ENCODE measurements at regions not wholly inside any gene's neighbourhood (a gene's known extent, or its start where the extent isn't known, plus 50 kb on each side); places are given as distances from the start of the nearest gene placed in this dataset.
A peak's percentile ranks its signal among the peaks of the same experiment; 100 is the strongest.

GRCh38 chr9:7394002-7394774, 405.4 kb downstream of the DMAC1 start:
- no peak for DNase-seq (ENCODE audit: low spot score)

- no peak for DNase-seq (ENCODE audit: low spot score)
Measured at GRCh38 chr9:7392148-7392547, 407.4 kb downstream of the DMAC1 start.

GRCh38 chr9:7388755-7389154, 410.8 kb downstream of the DMAC1 start:
- no peak for DNase-seq (ENCODE audit: low spot score)

- no peak for DNase-seq (ENCODE audit: low spot score)
Measured at GRCh38 chr9:7387840-7388239, 411.7 kb downstream of the DMAC1 start.

- no peak for DNase-seq (ENCODE audit: low spot score)
Measured at GRCh38 chr9:7382304-7382703, 417.3 kb downstream of the DMAC1 start.

- DNase-seq (ENCODE audit: low spot score) = no peak
Measured at GRCh38 chr9:7377489-7377888, 422.1 kb downstream of the DMAC1 start.

- no peak for DNase-seq (ENCODE audit: low spot score)
Measured at GRCh38 chr9:7376833-7377232, 422.7 kb downstream of the DMAC1 start.

- DNase-seq (ENCODE audit: low spot score) = no peak
Measured at GRCh38 chr9:7376213-7376612, 423.4 kb downstream of the DMAC1 start.

- DNase-seq (ENCODE audit: low spot score) = no peak
Measured at GRCh38 chr9:7375013-7375511, 424.5 kb downstream of the DMAC1 start.

- DNase-seq (ENCODE audit: low spot score) = no peak
Measured at GRCh38 chr9:7370988-7371387, 428.6 kb downstream of the DMAC1 start.

- DNase-seq (ENCODE audit: low spot score) = no peak
Measured at GRCh38 chr9:7370381-7370780, 429.2 kb downstream of the DMAC1 start.

GRCh38 chr9:7369384-7369821, 430.2 kb downstream of the DMAC1 start:
- no peak for DNase-seq (ENCODE audit: low spot score)

- peak; percentile 11 for DNase-seq (ENCODE audit: low spot score)
Measured at GRCh38 chr9:7368410-7369292, 430.9 kb downstream of the DMAC1 start.

GRCh38 chr9:7367726-7368125, 431.9 kb downstream of the DMAC1 start:
- no peak for DNase-seq (ENCODE audit: low spot score)

GRCh38 chr9:7366121-7366520, 433.5 kb downstream of the DMAC1 start:
- no peak for DNase-seq (ENCODE audit: low spot score)

GRCh38 chr9:7363777-7364477, 435.7 kb downstream of the DMAC1 start:
- no peak for DNase-seq (ENCODE audit: low spot score)

GRCh38 chr9:7360513-7360912, 439.1 kb downstream of the DMAC1 start:
- DNase-seq (ENCODE audit: low spot score) = no peak

- no peak for DNase-seq (ENCODE audit: low spot score)
Measured at GRCh38 chr9:7358876-7359275, 440.7 kb downstream of the DMAC1 start.

- DNase-seq (ENCODE audit: low spot score) = no peak
Measured at GRCh38 chr9:7354704-7355103, 444.9 kb downstream of the DMAC1 start.

GRCh38 chr9:7348692-7349091, 450.9 kb downstream of the DMAC1 start:
- DNase-seq (ENCODE audit: low spot score) = no peak

GRCh38 chr9:7347556-7347955, 452.0 kb downstream of the DMAC1 start:
- DNase-seq (ENCODE audit: low spot score) = no peak

- DNase-seq (ENCODE audit: low spot score) = no peak
Measured at GRCh38 chr9:7346144-7346543, 453.4 kb downstream of the DMAC1 start.
